MM.1S (cell line): ENCODE measurements at regions not wholly inside any gene's neighbourhood (a gene's known extent, or its start where the extent isn't known, plus 50 kb on each side); places are given as distances from the start of the nearest gene placed in this dataset.

Experiments
- DNase-seq: peaks from one replicate; pipeline ENCODE4 v3.0.0-alpha.2; 2015
- H2AFZ ChIP-seq: fragments of 300-600 bp; sonication (generic); 2 replicates; pipeline ENCODE4 v1.6.0; 2016; ENCODE audit warnings: antibody characterized with exemption, low read length
- H3F3A ChIP-seq: fragments of 300-600 bp; sonication (generic); 2 replicates; pipeline ENCODE4 v1.6.1; 2016; ENCODE audit warnings: mild to moderate bottlenecking, antibody characterized with exemption, low read length, moderate library complexity, mixed read lengths; ENCODE audit not compliant: insufficient read depth
- H3K27ac ChIP-seq: fragments of 300-600 bp; sonication (generic); 2 replicates; pipeline ENCODE4 v1.5.1; 2016; ENCODE audit warnings: mild to moderate bottlenecking, low read length
- H3K27me3 ChIP-seq: fragments of 300-600 bp; sonication (generic); replicated peaks from 2 replicates; pipeline ENCODE4 v1.6.0; 2016; ENCODE audit warnings: low read length; ENCODE audit not compliant: insufficient read depth
- H3K36me3 ChIP-seq: fragments of 300-600 bp; sonication (generic); replicated peaks from 2 replicates; pipeline ENCODE4 v1.6.1; 2016; ENCODE audit warnings: mild to moderate bottlenecking, low read length, mixed read lengths; ENCODE audit not compliant: insufficient read depth
- H3K4me1 ChIP-seq: fragments of 300-600 bp; sonication (generic); 2 replicates; pipeline ENCODE4 v1.6.1; 2016; ENCODE audit warnings: low read length, mixed read lengths
- H3K4me2 ChIP-seq: fragments of 300-600 bp; sonication (generic); 2 replicates; pipeline ENCODE4 v1.6.0; 2016; ENCODE audit warnings: low read depth, low read length
- H3K4me3 ChIP-seq: fragments of 300-600 bp; sonication (generic); 2 replicates; pipeline ENCODE4 v1.5.1; 2016; ENCODE audit warnings: low read length, mixed read lengths
- H3K79me2 ChIP-seq: fragments of 300-600 bp; sonication (generic); 2 replicates; pipeline ENCODE4 v1.6.1; 2016; ENCODE audit warnings: mixed run types, low read length, mixed read lengths
- H3K9ac ChIP-seq: fragments of 300-600 bp; sonication (generic); 2 replicates; pipeline ENCODE4 v1.6.1; 2016; ENCODE audit warnings: low read length, mixed read lengths
- H3K9me2 ChIP-seq: fragments of 300-600 bp; sonication (generic); replicated peaks from 2 replicates; pipeline ENCODE4 v1.6.1; 2016; ENCODE audit warnings: mild to moderate bottlenecking, low read length, mixed read lengths; ENCODE audit not compliant: insufficient read depth
- H3K9me3 ChIP-seq: fragments of 300-600 bp; sonication (generic); replicated peaks from 2 replicates; pipeline ENCODE4 v1.6.1; 2016; ENCODE audit warnings: mild to moderate bottlenecking, low read length, mixed read lengths; ENCODE audit not compliant: insufficient read depth
- H4K20me1 ChIP-seq: fragments of 300-600 bp; sonication (generic); 2 replicates; pipeline ENCODE4 v1.6.1; 2016; ENCODE audit warnings: mild to moderate bottlenecking, low read length, moderate library complexity, mixed read lengths; ENCODE audit not compliant: insufficient read depth
- EZH2 ChIP-seq: fragments of 300-600 bp; sonication (generic); optimal IDR thresholded peaks from 2 replicates; pipeline ENCODE3; 2017; ENCODE audit warnings: low read depth, mild to moderate bottlenecking, antibody characterized with exemption, low read length, mixed read lengths
- EZH2phosphoT487 ChIP-seq: fragments of 300-600 bp; sonication (generic); IDR thresholded peaks from 2 replicates; pipeline ENCODE4 v1.6.1; 2018; ENCODE audit warnings: antibody characterized with exemption, low read length
- TF ChIP-seq, protein P1 (sequence below): fragments of 300-600 bp; sonication (generic); IDR thresholded peaks from 2 replicates; pipeline ENCODE4 v1.5.1; 2016; ENCODE audit warnings: antibody characterized with exemption, low read length, mixed read lengths

DNA sequence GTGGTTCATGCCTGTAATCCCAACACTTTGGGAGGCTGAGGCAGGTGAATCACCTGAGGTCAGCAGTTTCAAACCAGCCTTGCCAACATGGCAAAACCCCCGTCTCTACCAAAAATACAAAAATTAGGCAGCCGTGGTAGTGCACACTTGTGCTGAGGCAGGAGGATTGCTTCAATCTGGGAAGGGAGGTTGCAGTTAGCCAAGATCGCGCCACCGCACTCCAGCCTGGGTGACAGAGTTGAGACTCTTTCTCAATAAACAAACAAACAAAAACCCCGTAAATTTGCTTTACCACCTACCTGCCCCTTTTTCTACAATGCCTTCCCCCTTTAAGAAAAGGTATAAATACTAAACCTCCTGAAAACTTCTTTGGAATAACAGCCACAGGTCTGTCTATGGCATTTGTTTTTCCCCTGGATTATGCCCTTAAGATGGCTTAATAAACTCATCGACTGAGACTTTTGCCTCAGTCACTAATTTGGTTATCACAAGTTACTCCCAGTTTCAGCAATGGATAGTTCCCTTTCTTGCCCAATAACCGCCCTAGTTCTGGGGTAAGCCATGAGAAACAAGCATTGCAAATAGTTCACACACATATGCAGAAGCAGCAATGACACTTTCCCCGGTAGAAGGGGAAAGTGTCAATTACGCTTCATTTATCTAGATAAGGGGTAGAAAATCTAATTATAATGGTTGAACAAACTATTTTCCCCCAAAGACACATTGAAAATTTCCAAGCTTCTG lies 52.8 kb upstream of the SVIL start:
- H3K4me1 ChIP-seq: no peaks in the 10 kb centered on the region
- H3K27ac ChIP-seq: no peak overlapping the region
- no peak overlapping the region for H3K4me2 ChIP-seq
- no peaks in the 10 kb centered on the region for H3K79me2 ChIP-seq
- H3K27me3 ChIP-seq: no peaks in the 10 kb centered on the region
- H3K36me3 ChIP-seq: no peaks in the 10 kb centered on the region
- no peaks in the 10 kb centered on the region for H3K9me3 ChIP-seq
- H3K4me3 ChIP-seq: no peak overlapping the region
- H3F3A ChIP-seq: no peaks in the 10 kb centered on the region
- no peak overlapping the region for H3K9ac ChIP-seq
- H2AFZ ChIP-seq: no peak overlapping the region
- TF ChIP-seq EZH2: no peak
- TF ChIP-seq, protein P1, sequence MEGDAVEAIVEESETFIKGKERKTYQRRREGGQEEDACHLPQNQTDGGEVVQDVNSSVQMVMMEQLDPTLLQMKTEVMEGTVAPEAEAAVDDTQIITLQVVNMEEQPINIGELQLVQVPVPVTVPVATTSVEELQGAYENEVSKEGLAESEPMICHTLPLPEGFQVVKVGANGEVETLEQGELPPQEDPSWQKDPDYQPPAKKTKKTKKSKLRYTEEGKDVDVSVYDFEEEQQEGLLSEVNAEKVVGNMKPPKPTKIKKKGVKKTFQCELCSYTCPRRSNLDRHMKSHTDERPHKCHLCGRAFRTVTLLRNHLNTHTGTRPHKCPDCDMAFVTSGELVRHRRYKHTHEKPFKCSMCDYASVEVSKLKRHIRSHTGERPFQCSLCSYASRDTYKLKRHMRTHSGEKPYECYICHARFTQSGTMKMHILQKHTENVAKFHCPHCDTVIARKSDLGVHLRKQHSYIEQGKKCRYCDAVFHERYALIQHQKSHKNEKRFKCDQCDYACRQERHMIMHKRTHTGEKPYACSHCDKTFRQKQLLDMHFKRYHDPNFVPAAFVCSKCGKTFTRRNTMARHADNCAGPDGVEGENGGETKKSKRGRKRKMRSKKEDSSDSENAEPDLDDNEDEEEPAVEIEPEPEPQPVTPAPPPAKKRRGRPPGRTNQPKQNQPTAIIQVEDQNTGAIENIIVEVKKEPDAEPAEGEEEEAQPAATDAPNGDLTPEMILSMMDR: no peak
- H4K20me1 ChIP-seq: no peaks in the 10 kb centered on the region
- DNase-seq: no peak
- H3K9me2 ChIP-seq: no peaks in the 10 kb centered on the region

DNA sequence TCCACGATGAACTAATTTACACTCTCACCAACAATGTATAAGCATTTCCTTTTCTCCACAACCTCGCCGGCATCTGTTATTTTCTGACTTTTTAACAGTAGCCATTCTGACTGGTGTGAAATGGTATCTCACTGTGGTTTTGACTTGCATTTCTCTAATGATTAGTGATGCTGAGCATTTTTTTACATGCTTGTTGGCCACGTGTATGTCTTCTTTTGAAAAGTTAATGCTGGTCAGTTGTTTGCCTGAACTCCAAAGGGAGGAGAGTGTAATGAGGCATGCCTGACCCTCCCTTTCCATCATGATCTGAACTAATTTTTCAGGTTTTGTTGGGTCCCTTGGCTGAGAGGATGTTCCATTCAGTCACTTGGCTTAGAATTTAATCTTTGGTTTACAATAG lies 50.7 kb upstream of the SVIL start:
- Histone ChIP-seq H3K4me1 (no peaks in the 10 kb centered on the region), H3K9me2 (no peaks in the 10 kb centered on the region), H3K79me2 (no peaks in the 10 kb centered on the region), H3K4me2 (no peak overlapping the region), H3K36me3 (no peaks in the 10 kb centered on the region), H2AFZ (no peak overlapping the region), H3K9me3 (no peaks in the 10 kb centered on the region), H4K20me1 (no peaks in the 10 kb centered on the region), H3K27ac (no peak overlapping the region), H3K9ac (no peak overlapping the region), H3K27me3 (no peaks in the 10 kb centered on the region), H3K4me3 (no peak overlapping the region), H3F3A (no peaks in the 10 kb centered on the region)
- TF ChIP-seq, protein P1: no peak
- TF ChIP-seq EZH2 (no peak), EZH2phosphoT487 (no peak)
- no peak for DNase-seq
